ENCODE measurements at regions not wholly inside any gene's neighbourhood (a gene's known extent, or its start where the extent isn't known, plus 50 kb on each side); places are given as distances from the start of the nearest gene placed in this dataset.

- TF ChIP-seq GATA2 (IDR thresholded peaks at IDR 0.05; ENCODE audit: low read depth, low read length) (no peak), GATA3 (IDR thresholded peaks at IDR 0.05; ENCODE audit: low read depth, low read length) (no peak)
These were observed 186.2 kb upstream of the VASH1 start for GRCh38 chr14:76575108-76575507.

Data from SH-SY5Y (cell line).